Heart right ventricle (tissue), 16 donors: ENCODE measurements at regions not wholly inside any gene's neighbourhood (a gene's known extent, or its start where the extent isn't known, plus 50 kb on each side); places are given as distances from the start of the nearest gene placed in this dataset.
"Not testable (repeated sequence)": the region's sequence is repeated elsewhere in the genome, so short reads cannot be mapped to it uniquely, and the experiment has no call there.

Source experiments
- ATAC-seq, 8 donors: fragments of 200-7000 bp; cut with Tn5 transposase; one replicate each; pipeline ENCODE4 v1.9.1; 2020; ENCODE audit warnings: mild to moderate bottlenecking in 8 of 8, moderate library complexity in 8 of 8, moderate number of reproducible peaks in 1 of 8
- DNase-seq, 2 donors: peaks; one replicate each; pipeline ENCODE4 v3.0.0-alpha.2; 2020
- H3K27ac ChIP-seq, 10 donors: fragments of 200-600 bp; sonication (generic) in 2 of 10; one replicate each; pipeline versions ENCODE4 v1.5.0 to v1.8.0; 2020 to 2022; ENCODE audit warnings: mild to moderate bottlenecking in 3 of 10
- H3K27me3 ChIP-seq, 7 donors: fragments of 200-600 bp; one replicate each; pipeline ENCODE4 v1.8.0; 2021 to 2022; ENCODE audit warnings: mild to moderate bottlenecking in 2 of 7
- H3K36me3 ChIP-seq, 9 donors: fragments of 200-600 bp; sonication (generic) in 1 of 9; one replicate each; pipeline versions ENCODE4 v1.5.0 to v1.8.0; 2020 to 2022; ENCODE audit warnings: mild to moderate bottlenecking in 2 of 9
- H3K4me1 ChIP-seq, 9 donors: fragments of 200-600 bp; sonication (generic) in 1 of 9; one replicate each; pipeline versions ENCODE4 v1.5.0 to v1.8.0; 2020 to 2022; ENCODE audit warnings: mild to moderate bottlenecking in 4 of 9
- H3K4me3 ChIP-seq, 10 donors: fragments of 200-600 bp; sonication (generic) in 2 of 10; one replicate each; pipeline versions ENCODE4 v1.5.0 to v1.8.0; 2020 to 2022; ENCODE audit warnings: mild to moderate bottlenecking in 7 of 10, moderate library complexity in 2 of 10
- H3K9me3 ChIP-seq, 11 donors: fragments of 200-600 bp in 10 of 11; sonication (generic) in 2 of 11; one replicate each; pipeline versions ENCODE4 v1.5.0 to v1.8.0; 2013 to 2022; ENCODE audit warnings: mild to moderate bottlenecking in 2 of 11, control low read depth in 1 of 11, moderate library complexity in 1 of 11
- CTCF ChIP-seq, 9 donors: fragments of 200-600 bp; sonication (generic) in 2 of 9; IDR thresholded peaks; one replicate each; pipeline versions ENCODE4 v1.5.0 to v1.8.0; 2021 to 2022; ENCODE audit warnings: antibody characterized with exemption in 9 of 9, mild to moderate bottlenecking in 5 of 9, moderate library complexity in 1 of 9
- WGBS, 2 donors: extraction: QIAGEN DNeasy Blood & Tissue Kit; methylation state at CpG; one replicate each; pipeline ENCODE4 v1.1.7; 2013; ENCODE audit warnings: inconsistent platforms in 1 of 2; 5-methylcytosine and 5-hydroxymethylcytosine counted together
- intact Hi-C, 10 donors: fragments of 100-400 bp; cut with DNase I; formaldehyde crosslinking; loops; one replicate each; pipeline versions ENCODE4 v1.11.1 to v1.14.2; 2022
- donor health status: Arrhythmogenic right ventricular cardiomyopathy.
- donor health status: ischemic (EF 13 %, LVEDD 7.1; RV severe dilation, severe dysfunction).
- donor health status: healthy with polysubstance abuse.
- donor health status: DM: no; HTN: yes; CAD: no.
- donor health status: DM: no; HTN: no; CAD: no.
- donor health status: ischemic (EF 25% LVEDD 6.9; RV normal size, moderate dysfunction).
- donor health status: ischemic (EF 25% LVEDD 5.7; RV mildly dilated, moderate dysfunction).
- donor health status: healthy.
- donor health status: DM: yes; HTN: yes; CAD: no.
- donor health status: Ischemic cardiomyopathy.
- donor health status: ischemic (EF 35%, LVEDD 5.7; RV mildly dilated, moderate dysfunction).
- donor health status: nonischemic (EF 11% LVEDD 7.7; RV severe dilation, severe dysfunction).
- donor health status: DM: yes; HTN: yes; CAD: no.
- donor health status: PGD.
- donor health status: ischemic (EF 29% LVEDD 5.4; RV normal size, mild dysfunction).
- donor health status: nonischemic (EF 23%, LVEDD 6.1; RV moderate dilation, normal function).

DNA sequence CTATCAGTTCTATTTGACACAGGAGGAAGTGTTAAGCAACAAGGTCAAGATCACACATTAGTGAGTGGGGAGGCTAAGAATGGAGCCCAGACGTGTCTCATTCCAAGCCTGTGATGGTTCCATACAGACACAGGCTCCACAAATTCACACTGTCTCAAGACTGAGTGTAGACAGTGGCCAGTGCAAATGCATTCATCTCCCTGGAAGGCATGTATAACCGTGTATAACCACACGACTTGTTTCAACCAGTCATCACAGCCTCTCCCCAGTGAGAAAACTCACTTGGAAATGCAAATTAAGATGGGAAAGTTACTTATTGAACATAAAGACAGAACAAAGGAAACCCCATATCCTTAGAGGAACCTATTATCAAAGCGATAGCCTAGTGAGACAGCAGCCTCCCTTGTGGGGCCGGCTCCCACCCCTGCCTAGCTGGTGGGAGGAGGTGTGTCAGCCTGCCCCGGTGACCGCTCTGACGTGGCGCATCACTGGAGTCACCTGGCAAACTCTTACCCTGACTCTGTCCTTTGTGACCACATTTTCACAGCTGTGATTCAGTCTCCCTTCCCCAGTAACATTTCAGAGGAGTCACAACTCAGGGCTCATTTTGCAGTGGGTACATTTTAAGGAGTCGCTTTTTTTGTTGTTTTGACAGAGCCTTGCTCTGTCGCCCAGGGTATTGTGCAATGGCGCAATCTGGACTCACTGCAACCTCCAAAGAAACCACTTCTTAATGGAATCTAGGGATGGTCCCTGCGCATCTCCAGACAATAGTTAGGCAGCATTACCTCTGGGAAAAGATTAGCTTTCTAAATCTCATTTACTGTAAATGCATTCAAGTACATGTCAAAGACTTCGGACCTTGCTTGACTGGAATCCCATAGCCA is 126.6 kb upstream of the PARD3 start:
- intact Hi-C loops: no loop called here
- DNase-seq: no peak
- no peaks in the 10 kb centered on the region for H3K27me3 ChIP-seq
- no peak overlapping the region for H3K27ac ChIP-seq
- no peak for TF ChIP-seq CTCF (IDR thresholded peaks at IDR 0.05)
- no peak overlapping the region for H3K4me3 ChIP-seq
- no peaks in the 10 kb centered on the region for H3K36me3 ChIP-seq
- WGBS, 2 donors: 78 to 81% methylated on average over 14 of the region's 14 CpGs
- no peak for ATAC-seq
- H3K4me1 ChIP-seq: no peaks in the 10 kb centered on the region
- peaks cover 0 to 3% (median 0%) of the 10 kb centered on the region in 11 donors for H3K9me3 ChIP-seq

DNA sequence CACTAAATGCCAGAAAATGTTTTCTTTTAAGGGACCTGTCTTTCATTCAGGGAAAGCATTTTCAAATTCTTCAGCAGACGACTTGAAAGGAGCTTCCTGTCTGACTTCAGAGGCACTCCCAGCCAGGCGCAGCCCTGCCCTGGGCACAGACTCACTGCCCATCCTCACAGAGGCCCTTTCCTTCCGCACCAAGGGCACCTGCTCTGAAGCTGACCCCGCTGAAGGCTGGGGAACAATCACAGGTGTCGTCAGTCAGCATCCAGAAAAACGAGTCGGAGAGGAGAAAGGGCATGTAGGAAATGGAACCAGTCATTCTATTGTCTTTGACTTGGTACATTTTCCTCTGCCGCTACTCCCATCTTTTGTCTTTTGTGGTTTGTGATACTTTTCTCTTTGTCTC is 125.3 kb upstream of the PARD3 start:
- no peak for DNase-seq
- intact Hi-C loops: no loop called here
- no peak overlapping the region for H3K4me3 ChIP-seq
- no peaks in the 10 kb centered on the region for H3K36me3 ChIP-seq
- no peak for TF ChIP-seq CTCF (IDR thresholded peaks at IDR 0.05)
- peaks cover 0 to 3% (median 0%) of the 10 kb centered on the region in 11 donors for H3K9me3 ChIP-seq
- 64 to 68% methylated on average over 8 of the region's 8 CpGs for WGBS, 2 donors
- ATAC-seq: no peak
- no peak overlapping the region for H3K27ac ChIP-seq
- H3K4me1 ChIP-seq: no peaks in the 10 kb centered on the region
- no peaks in the 10 kb centered on the region for H3K27me3 ChIP-seq

DNA sequence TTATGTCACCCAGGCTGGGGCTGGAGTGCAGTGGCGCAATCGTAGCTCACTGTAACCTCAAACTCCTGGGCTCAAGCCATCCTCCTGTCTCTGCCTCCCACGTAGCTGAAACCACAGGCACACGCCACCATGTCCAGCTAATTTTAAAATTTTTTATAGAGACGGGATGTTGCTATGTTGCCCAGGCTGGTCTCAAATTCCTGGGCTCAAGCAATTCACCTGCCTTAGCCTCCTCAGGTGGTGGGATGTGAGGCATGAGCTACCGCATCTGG is 123.2 kb upstream of the PARD3 start:
- no peaks in the 10 kb centered on the region for H3K36me3 ChIP-seq
- H3K4me1 ChIP-seq: peaks cover 0 to 8% (median 0%) of the 10 kb centered on the region in 9 donors
- intact Hi-C loops: no loop called here
- no peak for TF ChIP-seq CTCF (IDR thresholded peaks at IDR 0.05)
- ATAC-seq (no peak), DNase-seq (no peak)
- H3K9me3 ChIP-seq: peaks cover 0 to 3% (median 0%) of the 10 kb centered on the region in 11 donors
- H3K27ac ChIP-seq: no peak overlapping the region
- 92 to 94% methylated on average over 6 of the region's 6 CpGs for WGBS, 2 donors
- no peak overlapping the region for H3K4me3 ChIP-seq
- H3K27me3 ChIP-seq: no peaks in the 10 kb centered on the region

- H3K36me3 ChIP-seq, DNase-seq, H3K27ac ChIP-seq, ATAC-seq, H3K9me3 ChIP-seq, H3K27me3 ChIP-seq, intact Hi-C loops, H3K4me3 ChIP-seq: not testable (repeated sequence)
- peaks cover 0 to 12% (median 0%) of the 10 kb centered on the region in 9 donors for H3K4me1 ChIP-seq
- WGBS, 2 donors: 54 to 66% methylated on average over 7 of the region's 7 CpGs
- peak in 7 of 9 donors; percentile 14 to 37 (median 18) for TF ChIP-seq CTCF (IDR thresholded peaks at IDR 0.05)
Measured at GRCh38 chr10:34937643-34938398, 122.7 kb upstream of the PARD3 start.
